ENCODE measurements at regions not wholly inside any gene's neighbourhood (a gene's known extent, or its start where the extent isn't known, plus 50 kb on each side); places are given as distances from the start of the nearest gene placed in this dataset.

DNA sequence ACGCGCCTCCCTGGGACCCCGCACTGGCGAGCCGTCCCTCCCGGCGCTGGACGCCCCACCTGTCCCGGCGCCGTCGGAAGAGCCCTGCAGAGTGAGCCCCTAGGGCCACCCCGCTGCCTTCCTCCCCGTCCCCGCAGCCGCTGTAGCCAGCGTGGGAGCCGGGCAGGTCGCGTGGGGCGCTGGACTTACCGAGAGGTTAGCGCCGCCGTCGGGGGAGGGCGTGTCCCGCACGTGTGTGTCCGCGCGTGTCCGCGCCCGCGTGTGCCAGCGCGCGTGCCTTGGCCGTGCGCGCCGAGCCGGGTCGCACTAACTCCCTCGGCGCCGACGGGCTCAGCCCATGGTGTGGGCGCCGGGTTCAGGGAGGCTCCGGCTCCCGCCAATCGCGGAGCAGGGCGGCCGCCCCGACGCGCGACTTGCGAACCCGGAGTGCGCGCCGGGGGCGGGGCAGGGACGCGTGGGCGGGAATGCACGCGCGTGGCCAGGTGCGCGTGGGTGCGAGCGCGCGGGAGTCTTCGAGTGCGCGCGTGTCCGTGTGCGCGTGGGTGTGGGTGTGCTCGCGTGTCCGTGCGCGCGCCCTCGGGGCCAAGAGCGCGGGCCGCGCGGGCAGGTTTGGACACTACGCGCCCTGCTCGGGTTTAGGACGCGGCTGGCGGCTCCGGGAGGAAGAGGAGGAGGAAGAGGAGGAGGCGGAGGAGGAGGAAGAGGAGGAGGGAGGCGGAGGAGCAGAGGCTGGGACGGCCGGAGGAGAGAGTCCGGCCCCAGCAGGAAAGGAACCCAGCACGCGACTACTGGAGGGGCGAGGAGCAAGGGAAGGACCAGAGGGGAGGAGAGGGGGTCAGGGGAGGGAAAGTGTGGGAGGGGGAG, 145.2 kb upstream of the ETS2 start:
- DNase-seq, result peak in 1 of 2 donors; percentile 5

DNA sequence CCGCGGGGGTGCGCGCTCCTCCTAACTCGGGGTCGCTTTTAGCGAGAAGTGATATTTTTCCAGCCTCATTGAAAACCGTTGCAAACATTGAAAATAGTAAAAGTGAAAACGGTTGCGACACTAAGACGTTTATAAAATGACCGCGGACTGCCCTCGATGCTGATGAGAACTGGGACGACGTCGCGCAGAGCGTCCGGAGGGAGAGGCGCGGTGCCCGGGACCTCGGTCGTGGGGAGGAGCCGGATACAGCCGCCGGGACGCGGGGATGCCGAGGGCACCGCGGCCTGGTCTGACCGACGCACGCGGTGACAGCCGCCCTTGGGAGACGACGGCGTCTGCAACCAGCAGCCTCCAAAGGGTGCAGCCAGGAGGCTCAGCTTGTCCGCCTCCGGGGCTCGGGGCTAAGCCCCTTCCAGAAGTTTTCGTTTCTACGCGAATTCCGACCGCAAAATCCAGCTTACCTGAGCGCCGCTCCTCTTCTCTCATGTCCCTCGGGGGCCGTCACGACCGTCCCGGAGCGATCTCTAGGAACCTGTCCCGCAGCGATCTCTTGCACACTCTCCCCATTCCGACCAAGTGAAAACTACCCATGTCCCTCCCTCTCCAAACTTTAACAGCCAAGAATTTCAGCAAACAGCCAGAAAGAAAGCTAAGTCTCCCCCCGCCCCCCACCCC, 144.4 kb upstream of the ETS2 start:
- DNase-seq, result no peak

DNA sequence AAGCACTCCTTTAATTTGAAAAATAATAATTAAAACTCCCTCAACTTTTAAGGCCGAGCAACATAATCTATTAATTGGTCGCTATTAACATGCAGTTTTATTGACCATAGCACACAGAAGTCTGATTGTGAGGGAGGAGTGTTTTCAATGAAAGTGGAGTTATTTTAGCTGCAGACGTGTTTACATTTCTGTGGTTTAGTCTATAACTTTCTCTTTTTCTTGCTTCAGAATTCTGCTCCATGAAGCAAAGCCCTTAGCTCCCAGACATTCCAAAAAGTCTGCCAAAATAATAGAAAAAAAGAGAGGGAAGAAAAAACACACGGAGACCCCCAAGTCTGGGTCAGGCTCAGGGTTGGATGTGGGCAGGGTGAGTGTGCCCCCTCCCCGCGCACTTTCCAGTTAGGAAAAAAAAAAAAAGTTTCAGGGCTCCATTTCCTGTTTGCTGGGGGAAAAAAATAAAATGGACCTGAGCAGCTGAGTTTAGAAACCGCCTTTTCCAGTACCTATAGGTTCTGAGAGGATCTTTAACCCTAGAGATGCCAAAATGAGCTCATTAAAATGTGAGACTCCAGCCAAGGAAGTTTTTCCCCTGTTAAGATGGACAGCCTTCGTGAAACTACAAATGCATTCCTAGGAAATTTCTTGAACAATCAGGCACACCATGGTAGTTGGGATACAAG, 143.7 kb upstream of the ETS2 start:
- DNase-seq, result no peak

DNA sequence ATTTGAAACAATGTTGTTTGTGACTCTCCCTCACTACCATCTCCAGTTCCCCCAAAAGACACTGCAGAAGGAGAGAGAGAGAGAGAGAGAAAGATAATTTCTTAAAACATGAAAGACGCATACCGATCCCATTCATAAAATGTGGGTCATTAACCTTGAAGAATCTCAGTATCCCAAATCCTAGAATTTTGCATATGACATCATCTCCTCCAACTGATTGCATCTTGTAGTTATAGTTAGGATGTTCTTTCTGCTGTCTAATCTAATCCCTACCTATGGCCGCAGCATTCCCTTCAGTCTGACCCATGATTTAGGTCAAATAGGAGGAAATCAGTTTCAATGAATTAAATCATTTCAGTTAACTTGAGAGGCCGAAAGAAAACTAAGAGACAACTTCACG, 142.4 kb upstream of the ETS2 start:
- no peak for DNase-seq

DNA sequence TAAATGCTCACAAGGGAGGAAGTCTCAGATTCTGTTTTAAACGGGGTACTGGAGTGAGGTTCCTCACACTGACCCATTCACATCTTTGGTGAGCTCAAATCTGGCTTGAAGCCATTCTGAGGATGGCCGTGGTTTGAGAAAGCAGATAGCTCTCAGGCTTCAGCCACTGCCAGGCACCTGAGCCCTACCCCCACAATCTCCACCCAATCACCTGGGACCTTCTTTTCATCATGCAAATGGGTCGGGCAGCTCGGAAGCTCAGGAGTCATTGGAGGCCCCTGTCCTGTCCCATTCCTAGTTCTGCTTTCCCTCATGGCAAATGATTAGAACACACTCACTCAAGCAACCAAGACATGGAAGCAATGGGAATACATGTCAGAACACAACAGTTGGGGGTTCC, 141.4 kb upstream of the ETS2 start:
- DNase-seq, result no peak

DNA sequence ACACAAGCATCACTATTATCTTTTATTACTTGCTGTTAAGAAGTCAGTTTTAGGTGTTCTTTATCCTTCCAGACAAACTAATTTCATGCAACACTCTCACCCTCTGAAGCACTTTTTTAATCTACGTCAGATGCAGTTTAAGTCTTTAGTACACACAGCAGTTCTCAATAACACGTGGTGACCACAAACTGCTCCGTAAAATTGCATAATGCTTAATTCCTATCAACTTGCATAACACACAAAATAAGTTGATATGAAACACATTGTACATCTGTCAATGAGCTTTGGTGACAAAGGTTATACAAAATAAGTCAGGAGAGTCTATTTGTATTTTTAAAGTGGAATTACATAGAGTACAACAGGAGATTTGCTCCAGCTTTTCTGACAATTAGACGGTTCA, 140.9 kb upstream of the ETS2 start:
- no peak for DNase-seq

DNA sequence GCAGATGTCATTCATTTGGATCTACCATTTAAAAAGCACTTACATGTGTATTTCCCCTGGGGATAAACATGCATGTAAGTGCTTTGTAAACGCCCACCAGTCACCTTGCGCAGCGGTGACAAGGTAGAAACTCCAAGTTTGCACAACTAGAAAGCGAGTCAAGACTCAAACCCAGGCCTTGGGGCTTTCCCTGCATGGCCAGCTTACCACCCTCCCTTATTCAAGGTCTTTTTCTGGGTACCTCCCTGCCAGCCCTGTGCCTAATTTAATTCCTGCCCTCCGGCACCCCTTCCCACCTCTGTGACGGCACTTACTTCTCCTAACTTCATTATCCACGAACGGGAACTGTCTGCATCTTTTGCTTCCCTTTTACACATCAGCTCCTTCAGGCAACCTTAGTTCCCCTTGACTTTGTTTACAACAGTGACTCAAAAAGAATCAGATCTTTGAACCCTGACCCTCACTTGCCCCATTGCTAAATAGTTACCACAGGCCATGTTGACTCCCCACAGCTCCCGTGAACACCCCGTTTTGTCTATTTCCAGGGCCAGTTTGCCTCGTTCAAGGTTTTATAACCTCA, 138.3 kb upstream of the ETS2 start:
- no peak for DNase-seq

DNA sequence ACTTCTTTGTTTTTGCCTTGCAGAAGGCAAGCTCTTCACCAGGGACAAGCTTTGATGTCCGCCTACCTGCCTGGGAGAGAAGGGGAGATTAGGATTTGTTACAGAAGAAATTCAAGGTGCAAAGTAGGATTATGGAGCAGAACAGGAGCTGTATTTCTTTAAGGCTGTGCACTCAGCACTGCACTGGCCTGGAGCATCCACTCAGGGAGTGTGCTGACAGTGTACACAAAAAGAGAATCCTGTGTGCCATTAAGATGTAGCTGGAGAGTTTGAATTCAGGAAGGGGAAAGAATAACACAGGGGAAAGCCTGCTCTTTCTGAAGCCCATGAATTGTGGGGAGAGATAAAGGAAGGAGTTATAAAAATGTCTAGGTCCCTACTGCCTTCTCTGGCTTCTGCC, 137.7 kb upstream of the ETS2 start:
- DNase-seq, result no peak

DNA sequence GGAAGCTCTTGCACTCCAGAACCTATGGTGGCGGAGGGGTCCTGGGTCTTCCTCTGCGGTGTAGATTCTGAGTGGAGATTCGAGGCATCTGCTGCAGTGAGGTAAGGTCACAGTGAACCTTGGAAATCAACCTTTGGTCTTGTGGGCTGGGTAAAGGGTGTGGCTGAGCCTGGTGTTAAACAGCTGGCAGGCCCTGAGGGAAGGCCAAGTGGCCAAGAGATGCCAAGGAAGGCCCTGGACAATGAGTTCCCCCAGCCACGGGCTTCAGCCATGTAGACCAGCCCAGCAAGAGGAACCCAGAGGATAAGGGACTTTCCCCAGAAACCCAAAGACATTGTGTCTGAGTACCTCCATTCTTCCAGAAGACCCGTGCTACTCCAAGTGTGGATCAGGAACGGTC, 137.2 kb upstream of the ETS2 start:
- DNase-seq, result no peak

DNA sequence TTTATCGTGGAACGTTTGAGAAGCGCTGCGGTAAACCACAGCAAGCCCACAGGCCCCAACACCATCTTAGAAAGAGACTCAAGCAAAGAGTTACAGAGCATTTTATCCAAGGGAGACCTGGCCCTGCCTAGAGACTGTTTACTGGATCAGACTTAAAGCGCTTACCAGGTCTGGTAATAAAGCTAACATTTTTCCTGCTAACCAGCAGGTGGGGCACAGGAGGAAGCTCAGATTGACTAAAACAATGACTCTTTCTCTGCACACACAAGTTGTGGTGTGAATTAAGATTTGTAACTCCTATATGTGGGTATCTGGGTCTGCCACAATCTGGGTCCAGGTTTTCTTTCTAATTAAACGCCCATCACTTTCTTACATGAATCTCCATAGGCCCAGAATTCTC, 136.5 kb upstream of the ETS2 start:
- no peak for DNase-seq

DNA sequence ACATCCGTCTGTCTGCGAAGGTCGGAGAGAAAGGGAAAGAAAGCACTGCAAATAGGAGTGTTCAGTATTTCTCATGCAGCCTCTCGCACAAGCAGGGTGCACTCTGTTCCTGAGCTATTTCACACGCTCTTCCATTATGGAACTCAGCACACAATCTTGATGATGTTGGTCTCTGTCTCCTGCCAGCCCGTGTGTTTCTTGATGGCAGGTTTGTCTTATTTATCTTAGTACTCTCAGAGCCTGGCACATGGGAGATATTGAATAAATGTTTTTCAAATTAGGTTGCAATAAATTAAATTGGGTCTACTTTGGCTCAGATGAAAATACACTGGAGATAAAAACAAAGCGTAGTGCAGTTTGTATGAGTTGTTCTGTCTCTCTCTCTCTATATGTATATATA, 134.9 kb upstream of the ETS2 start:
- no peak for DNase-seq

DNA sequence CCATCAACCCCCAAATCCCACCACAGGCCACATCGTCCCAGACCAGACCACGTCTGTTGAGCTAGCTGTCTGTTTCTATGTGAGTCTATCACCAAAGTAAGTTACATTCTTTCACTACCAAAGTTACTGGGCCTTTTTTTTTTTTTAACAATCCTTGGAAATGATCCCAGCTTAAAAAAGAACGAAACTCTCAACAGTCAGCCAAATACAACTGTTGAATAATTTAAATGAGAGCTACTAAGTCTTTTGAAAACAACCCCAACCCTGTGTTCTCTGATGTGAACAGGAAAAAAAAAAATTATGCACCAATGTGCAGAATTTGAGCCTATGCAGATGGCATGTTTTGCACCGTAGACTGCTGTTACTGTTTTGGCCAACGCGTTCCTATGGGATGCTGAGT, 134.0 kb upstream of the ETS2 start:
- no peak for DNase-seq

DNA sequence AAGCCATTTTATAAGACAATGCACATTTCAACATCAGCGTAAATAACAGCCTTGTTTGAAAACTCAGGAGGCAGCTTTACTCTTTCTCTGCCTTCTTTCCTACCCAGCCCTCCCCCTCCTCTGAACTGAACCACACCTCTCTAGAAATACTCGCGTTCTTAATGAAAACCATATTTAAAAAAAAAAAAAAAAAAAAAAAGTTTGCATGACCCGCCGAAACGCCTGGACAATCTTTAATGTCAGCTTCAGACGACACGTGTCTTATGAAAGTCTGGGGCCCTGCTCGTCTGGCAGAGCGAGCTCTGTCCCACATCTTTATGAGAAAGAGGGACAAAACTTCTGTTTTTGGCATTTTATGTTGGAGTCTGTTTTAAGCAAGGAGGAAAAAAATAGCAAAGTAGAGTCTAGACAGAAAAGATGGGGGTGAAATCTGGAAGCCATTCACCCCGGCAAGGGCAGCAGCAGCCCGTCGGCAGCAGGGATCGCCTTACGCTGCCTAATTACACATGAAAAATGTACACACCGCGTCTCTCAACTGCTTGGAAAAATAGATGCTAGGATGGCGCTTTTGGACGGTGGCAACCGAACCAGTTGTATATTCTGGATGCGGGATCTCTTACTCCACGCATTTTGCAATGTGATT, 130.4 kb upstream of the ETS2 start:
- DNase-seq, result no peak

DNA sequence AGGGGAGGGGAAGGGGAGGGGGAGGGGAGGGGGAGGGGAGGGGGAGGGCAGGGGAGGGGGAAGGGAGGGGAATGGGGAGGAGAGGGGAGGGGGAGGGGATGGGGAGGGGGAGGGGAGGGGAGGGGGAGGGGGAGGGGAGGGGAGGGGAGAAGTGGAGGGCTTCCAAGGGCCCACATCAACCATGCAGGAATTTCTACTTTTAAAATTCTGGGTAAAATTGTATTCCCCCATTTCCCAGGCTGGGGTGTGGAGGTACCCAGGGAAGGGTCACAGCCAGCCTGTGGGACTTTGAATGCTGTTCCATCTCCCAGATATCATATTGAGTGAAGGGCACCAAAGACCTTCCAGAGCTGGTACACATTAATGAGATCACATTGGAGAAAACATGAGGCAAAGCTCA, 126.9 kb upstream of the ETS2 start:
- no peak for DNase-seq

DNA sequence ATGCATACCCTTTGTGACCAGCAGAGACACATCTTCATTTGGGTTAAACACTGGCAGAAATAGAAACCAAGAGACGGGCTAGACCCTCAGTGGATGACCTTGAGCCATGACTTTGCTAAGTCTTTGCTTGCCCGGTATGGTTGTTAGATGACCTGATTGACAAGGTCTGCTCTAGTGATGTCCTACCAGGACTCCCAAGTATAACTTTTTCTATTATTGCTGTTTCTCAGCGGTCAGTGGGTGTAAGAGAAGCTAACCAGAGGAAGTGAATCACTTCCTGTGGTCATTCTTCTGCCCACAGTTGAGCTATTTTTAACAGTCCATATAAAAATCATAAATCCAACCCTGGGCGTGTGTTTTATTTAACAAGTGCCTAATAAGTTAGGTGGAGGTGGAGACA, 126.2 kb upstream of the ETS2 start:
- no peak for DNase-seq

DNA sequence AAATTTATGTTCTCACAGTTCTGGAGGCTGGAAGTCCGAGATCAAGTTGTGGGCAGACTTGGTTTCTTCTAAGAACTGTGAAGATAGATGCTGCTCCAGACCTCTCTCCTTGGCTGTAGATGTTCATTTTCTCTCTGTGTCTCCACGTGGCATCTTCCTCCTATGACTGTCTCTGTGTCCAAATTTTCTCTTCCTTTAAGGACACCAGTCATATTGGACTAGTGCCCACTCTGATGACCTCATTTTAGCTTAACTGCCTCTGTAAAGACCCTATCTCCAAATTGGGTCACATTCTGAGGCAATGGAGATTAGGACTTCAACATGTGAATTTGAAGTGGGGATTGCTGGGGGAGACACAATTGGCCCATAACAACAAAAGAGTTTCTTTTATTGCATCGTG, 125.3 kb upstream of the ETS2 start:
- DNase-seq, result no peak

DNA sequence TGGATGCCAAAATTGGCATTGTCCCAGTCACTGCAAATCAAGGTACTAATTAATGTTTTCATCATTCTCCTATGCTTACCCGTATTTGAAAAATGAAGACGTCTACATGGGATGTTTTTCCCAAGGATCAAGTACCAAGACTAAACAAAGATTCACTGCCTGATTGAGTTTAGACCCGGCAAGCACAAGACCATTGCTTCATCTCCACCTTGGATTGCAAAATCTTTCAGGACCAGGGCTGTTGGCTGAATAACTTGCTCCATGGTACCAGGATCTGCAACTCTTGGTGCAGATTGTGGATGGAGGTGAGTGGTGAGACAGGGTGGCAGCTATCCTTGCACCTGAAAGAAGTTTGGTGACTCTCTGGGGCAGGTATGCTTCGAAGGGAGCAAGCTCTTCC, 122.5 kb upstream of the ETS2 start:
- DNase-seq, result no peak

DNA sequence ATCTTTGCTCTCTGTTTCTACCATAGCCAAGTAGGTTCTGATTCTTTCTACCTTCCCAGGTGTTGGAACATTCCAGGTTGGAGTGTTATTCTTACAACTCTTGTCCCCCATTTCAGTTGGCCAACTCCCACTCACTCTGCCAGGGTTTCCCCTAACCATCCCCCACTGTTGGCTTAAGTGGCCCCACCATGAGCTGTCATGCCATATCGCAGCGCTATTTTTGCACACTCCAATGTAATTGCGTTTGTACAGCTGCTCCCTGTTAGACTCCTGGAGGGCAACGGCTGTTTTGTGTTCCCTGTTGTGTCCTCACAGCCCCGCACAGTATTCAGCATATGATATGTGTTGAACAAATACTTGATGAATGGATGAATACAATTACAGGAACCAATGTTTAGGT, 117.7 kb upstream of the ETS2 start:
- no peak for DNase-seq

DNA sequence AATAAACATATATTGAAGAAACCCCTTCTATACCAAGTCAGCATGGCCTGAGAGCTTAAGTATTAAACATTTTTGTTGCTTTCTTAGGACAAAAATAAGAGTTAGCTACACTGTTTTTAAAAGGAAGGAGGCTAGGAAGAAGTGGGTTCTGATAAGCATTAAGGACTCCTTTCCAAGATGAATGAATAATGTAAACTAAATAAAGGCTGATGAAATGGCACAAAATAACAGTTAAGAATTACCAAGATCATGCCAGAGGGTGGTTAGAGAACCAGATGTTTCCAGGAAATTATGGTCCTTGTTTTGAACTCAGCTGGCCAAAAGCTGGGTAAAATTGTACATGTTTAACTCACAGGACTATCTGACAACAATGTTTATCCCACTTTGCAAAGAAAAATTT, 114.1 kb upstream of the ETS2 start:
- DNase-seq, result no peak

DNA sequence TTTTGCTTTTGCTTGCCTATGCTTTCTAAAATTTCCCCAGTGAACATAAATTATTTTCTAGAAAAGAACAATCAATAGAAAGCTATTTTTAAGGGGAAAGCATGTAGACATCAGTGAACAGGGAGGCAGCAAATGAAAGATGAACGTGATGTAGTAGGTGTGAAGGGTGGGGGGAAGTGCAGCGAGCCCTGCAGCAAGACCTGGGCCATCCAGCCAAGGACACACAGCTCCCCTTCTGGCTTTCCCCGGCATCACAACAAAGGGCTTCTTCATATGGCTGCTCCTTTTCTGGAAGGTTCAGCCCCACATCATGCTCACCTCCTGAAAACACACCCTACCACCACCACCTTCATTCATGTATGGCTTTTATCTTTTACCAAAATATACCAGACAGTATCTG, 109.2 kb upstream of the ETS2 start:
- no peak for DNase-seq

DNA sequence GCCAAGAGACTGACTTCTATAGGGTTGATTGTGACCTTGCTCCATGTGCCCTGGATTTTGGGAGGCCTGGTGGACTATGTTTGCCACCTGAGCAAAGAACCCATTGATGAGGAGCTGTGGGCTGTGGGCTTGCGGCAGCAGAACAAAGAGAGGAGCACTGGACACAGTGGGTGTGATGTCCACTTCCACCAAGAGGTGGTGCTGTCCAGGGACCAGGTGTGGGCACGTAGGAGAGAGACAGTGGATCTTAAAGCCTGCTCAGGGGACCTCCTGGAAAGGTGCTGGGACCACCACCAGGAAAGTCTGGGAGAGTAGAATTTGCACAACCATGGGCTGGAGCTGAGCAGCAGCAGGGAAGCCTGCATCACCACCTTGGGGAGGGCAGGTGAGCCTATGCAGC, 106.7 kb upstream of the ETS2 start:
- DNase-seq, result no peak

DNA sequence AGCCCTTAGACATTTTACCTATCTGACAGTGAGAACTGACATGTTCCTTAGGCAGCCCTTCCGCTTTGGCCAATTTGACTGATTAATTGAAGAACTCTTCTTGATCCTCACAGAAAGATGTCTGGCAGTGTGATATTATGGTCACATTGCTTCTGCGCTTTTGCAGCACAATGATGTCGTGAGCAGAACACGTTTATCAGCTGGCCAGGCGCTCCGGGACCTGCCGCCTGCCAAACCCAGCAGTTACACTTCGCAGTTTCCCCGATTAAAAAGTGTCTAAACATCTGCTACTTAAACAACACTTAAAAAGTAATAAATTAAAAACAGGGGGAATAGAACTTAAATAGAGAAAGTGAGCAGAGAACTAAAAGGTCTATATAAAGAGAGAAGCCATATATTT, 103.5 kb upstream of the ETS2 start:
- no peak for DNase-seq

DNA sequence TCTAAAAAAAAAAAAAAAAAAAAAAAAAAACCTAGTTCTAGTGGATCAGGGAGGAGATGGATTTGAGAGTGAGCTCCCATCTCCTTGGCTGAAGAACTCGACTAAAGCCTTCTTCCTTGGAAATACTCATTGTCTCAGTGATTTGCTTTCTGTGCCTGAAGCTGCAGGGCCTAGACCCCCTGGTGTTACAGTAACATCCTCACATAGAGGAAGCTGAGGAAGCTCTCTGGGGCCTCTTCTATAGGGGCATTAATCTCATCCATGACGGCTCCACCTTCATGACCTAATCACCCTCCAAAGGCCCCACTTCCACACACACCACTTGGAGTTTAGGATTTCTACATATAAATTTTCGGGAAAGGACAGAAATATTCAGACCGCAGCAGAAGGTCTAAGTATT, 95.9 kb upstream of the ETS2 start:
- no peak for DNase-seq
